ENCODE measurements at regions not wholly inside any gene's neighbourhood (a gene's known extent, or its start where the extent isn't known, plus 50 kb on each side); places are given as distances from the start of the nearest gene placed in this dataset.

DNA sequence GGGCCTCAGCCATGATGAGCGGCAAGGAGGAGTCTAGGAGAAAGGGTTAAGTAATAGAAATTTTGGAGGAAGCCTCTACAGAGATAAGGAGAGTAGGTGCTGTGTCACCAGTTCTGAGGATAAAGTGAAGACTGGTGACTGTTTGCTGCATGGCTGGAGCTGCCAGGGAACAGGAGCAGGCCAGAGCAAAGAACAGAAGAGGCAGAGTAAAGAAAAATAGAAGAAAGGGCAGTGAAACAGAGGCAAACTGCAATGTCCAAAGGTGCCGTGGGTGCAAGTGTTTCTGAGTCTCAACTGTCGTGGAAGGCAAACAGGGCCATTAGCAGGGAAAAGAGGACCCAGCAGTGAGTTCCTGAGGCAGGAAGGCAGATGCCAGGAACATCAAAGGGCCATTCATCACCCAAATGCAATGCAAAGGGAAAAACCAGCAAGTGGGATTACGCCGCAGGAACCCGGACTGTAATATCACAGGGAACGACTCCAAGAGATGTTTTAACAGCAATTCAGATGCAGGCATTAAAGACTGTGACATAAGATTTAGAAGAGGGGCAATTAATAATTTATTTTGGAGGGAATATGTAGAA lies 318.3 kb downstream of the FOXO1 start:
- no peak for TF ChIP-seq EZH2 (IDR thresholded peaks at IDR 0.05; ENCODE audit: borderline replicate concordance, low read length)
- no peak for TF ChIP-seq CTCF (IDR thresholded peaks at IDR 0.05; ENCODE audit: low read length)
